NCI-H82 (cell line): ENCODE measurements at regions not wholly inside any gene's neighbourhood (a gene's known extent, or its start where the extent isn't known, plus 50 kb on each side); places are given as distances from the start of the nearest gene placed in this dataset.

Experiments used
- DNase-seq: peaks from one replicate; lab custom pipeline; 2025; lab: John Stamatoyannopoulos, UW

GRCh38 chr10:108523016-108523800, 1358.7 kb upstream of the SORCS1 start:
- no peak for DNase-seq

GRCh38 chr10:108521827-108522492, 1357.5 kb upstream of the SORCS1 start:
- no peak for DNase-seq

DNA sequence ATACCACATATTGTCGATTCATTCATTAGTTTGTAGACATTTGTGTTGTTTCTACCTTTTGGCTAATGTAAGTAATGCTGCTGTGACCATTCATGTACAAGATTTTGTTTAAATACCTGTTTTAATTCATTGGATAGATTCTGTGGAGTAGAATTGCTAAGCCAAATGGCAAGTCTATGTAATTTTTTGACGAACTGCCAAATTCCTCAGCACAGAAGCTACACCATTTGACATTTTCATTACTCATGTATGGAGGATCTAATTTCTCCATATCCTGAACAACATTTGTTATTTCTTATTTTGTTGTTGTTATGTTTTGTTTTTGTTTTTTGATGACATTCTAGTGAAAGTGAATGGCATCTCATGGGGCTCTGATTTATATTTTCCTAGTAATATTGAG, 1351.3 kb upstream of the SORCS1 start:
- DNase-seq, result no peak

- no peak for DNase-seq
Observed at GRCh38 chr10:108500396-108500795, 1335.9 kb upstream of the SORCS1 start.

GRCh38 chr10:108496106-108496505, 1331.6 kb upstream of the SORCS1 start:
- no peak for DNase-seq

DNA sequence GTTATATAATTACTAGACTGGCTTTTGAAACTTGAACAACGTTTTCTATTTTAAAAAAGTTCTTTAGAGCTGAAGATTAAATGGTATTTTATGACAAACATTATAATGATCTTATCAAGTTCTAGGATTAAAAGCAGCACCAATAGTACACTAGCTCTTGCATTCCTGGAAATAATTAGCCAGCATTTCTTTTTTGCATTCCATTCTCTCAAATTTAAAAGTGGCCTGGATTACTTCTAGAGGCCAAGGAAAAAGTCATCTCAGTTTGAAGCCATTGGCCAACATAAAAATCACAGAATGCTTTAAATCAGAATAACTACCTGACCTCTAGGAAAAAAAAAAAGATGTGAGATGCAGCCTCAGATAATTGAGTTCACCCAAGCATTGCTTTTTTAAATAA, 1326.4 kb upstream of the SORCS1 start:
- DNase-seq, result no peak

DNA sequence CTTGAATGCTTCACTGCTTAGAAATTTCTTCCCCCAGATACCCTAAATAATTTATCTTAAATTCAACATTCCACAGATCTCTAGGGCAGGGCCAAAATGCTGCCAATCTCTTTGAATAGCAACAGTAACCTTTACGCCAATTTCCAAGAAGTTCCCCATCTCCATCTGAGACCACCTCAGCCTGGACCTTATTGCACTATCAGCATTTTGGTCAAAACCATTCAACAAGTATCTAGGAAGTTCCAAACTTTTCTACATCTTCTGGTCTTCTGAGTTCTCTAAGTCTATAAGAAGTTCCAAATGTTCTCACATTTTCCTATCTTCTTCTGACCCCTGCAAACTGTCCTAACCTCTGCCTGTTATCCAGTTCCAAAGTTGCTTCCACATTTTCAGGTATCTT, 1306.9 kb upstream of the SORCS1 start:
- DNase-seq, result no peak

GRCh38 chr10:108469940-108470339, 1305.4 kb upstream of the SORCS1 start:
- no peak for DNase-seq

GRCh38 chr10:108465871-108466641, 1301.5 kb upstream of the SORCS1 start:
- peak; percentile 40 for DNase-seq

- no peak for DNase-seq
Observed at GRCh38 chr10:108462005-108462404, 1297.5 kb upstream of the SORCS1 start.

DNA sequence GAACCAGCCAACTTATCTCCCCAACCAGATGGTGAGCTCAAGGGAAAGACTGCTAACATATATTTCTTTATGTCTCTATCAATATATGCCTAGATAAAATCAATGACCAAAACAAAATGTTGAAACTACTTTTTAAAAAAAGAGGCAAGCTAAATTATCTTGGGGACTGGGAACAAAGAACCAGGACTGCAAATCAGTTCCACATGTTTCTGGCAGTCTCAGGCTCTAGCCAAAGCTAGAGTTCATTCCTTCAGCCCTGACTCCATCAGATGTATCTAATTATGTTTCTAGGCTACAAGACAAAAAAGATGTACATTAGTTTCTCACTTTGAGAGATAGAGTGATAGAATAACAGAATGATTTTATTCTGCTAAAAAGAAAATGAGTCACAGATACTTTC, 1290.3 kb upstream of the SORCS1 start:
- DNase-seq, result no peak

DNA sequence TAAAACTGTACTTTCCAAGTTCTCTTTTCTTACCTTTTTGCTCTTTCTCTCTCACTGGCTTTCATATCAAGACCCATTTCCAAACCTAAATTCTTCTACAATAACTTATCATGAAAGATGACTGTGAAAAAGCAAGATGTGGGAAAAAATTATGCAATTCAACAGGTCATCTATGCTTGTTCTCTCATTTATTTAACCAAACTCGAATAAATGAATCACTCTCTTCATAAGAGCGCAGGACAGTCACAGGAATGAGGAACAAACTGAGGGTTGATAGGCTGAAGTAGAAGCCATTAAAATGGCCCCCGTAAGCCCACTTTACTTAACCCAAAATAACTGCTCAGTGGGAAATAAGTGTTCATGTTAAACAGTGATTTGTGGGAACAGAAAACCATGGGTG, 1289.7 kb upstream of the SORCS1 start:
- DNase-seq, result no peak

DNA sequence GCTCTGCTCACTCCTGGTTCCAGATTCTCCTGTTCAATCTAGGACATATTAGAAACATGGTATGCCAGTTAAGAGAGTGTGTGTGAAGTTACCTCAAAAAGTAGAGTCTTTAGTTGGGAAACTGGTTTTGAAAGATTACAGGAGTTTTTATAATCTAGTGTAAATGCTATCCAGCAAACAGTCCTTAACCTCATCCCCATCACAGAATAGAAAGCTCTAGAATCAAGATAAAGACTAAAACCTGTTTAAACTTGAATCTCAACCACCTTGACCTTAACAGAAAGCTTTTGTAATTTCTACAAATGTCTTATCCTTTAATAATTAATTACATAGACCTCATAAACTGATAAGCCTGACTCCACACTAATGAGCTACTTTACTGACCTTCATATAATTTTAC, 1288.7 kb upstream of the SORCS1 start:
- no peak for DNase-seq

GRCh38 chr10:108452533-108452932, 1288.0 kb upstream of the SORCS1 start:
- DNase-seq, result no peak

GRCh38 chr10:108450280-108450679, 1285.8 kb upstream of the SORCS1 start:
- DNase-seq, result no peak

DNA sequence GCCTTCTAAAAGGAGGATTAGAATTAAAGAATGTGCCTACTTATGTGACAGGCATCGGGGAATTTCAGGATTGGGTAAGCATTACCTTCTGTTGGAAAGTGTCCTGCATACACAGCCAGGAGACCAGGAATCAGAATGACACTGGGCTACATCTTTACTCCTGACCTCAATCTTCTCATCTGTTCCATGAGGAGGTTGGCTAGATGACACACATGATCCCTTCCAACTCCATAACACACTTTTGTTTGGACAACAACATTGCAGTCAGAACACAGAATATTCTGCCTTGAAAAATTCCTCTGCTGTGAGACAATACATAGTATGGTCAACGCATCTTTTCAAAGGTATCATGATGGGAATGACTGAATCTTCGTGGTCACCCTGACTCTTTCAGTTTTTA, 1281.2 kb upstream of the SORCS1 start:
- DNase-seq, result no peak

DNA sequence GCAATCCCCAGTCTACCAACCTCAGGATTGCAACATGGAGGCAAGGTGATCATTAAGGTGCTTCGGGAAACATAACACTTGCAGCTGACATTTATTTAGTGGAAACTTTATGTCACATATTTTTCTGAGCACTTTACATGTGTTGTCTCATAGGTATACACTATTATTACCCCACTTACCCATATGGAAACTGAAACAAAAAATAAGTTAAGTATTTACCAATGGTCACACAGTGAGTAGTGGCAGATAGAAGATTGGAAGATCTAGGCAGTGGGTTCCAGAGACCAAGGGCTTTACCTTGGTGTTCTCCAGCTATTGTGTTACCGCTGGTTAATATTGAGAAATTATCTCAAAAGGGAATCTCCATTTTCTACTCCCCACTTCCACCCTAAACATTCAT, 1279.1 kb upstream of the SORCS1 start:
- no peak for DNase-seq

DNA sequence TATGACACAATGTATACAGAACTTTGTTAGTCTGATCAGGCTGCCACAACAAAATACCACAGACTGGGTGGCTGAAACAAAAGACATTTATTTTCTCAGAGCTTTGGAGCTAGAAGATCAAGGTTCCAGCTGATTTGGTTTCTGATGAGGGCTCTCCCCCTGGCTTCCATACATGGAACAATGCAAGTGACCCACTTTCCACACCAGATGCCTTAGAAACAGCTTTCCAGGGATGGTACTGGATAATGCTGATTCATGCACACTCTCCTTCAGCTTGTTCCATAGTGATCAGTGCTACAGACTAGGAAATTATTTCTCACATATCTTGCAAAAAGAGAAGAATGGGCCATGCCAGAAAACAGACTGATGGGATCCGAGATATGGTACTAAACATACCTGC, 1274.9 kb upstream of the SORCS1 start:
- no peak for DNase-seq

- no peak for DNase-seq
Observed at GRCh38 chr10:108436096-108436495, 1271.6 kb upstream of the SORCS1 start.

GRCh38 chr10:108434559-108435252, 1270.2 kb upstream of the SORCS1 start:
- no peak for DNase-seq

- DNase-seq, result no peak
Observed at GRCh38 chr10:108427146-108427545, 1262.6 kb upstream of the SORCS1 start.

DNA sequence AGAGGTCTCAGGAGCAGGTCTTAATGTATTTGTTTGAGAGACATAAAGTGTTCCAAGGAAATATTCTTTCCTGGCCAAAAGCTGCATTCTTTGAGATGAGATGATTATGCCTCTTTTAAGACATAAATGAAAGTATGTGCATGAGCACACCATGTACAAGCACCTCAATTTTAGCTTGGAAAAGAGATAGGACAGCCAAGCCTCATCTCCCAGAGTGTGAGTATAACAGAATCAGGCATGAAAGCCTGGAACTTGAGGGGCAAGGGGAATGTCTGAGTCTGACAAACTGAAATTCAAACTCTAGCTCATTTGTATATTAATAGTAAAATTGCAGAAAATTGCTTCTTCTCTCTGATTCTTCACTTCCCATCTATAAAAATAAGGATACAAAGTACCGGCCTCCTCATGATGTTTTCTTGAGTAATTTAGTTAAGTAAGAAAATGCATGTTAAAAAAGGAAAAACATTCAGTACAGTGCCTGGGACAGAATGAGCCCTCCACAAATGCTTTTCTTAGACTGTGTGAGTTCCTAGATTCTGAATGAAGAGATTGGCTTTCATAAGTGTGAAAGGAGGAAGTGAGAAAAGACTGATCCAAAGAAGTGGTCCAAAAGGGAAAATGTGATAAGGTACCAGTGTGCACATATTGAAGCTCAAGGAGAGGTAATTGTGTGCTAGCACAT, 1260.9 kb upstream of the SORCS1 start:
- DNase-seq, result no peak
